HG02973 (cell line): ENCODE measurements at regions not wholly inside any gene's neighbourhood (a gene's known extent, or its start where the extent isn't known, plus 50 kb on each side); places are given as distances from the start of the nearest gene placed in this dataset.

ENCODE experiments used
- ATAC-seq: cut with Tn5 transposase; IDR thresholded peaks from one replicate; pipeline ENCODE4 v1.9.1; 2021; ENCODE audit warnings: moderate library complexity; ENCODE audit not compliant: unreplicated experiment

DNA sequence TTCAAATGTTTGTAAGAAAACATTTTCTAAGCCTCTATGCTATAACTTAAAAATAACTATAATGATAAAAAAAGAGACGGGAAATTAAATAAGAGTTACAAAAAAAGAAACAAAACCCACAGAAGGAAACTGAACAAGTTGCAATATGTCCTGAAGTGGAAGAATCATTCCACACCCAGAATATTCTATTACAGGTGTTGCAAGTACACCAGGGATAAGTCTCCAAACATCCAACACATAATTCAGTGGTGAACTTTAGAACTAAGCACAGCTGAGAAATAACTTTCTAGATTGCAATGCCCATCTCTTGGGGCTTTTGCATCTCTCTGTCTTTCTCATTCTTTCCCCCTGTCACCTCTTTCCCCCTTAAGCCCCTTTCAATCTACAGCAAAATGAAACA, 325.2 kb downstream of the BRINP1 start:
- no peak for ATAC-seq

DNA sequence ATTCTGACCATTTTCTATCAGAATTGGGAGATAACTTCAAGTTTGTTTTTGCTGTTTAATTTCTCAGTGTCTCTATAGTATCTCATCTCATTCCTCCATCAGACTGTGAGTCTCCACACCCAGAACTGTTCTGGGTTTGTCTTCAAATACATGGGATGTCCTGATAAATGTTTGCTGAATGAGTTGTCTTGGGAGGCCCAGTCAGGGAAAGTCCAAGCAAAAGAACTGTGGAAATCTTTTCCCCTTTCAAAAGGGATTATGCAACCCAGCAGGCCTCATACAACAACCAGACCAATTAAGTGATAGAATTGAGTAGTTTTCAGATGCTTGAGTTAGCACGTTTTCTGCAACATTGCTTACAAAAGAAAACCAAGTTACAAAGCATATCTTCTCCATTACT, 324.4 kb downstream of the BRINP1 start:
- ATAC-seq: no peak

DNA sequence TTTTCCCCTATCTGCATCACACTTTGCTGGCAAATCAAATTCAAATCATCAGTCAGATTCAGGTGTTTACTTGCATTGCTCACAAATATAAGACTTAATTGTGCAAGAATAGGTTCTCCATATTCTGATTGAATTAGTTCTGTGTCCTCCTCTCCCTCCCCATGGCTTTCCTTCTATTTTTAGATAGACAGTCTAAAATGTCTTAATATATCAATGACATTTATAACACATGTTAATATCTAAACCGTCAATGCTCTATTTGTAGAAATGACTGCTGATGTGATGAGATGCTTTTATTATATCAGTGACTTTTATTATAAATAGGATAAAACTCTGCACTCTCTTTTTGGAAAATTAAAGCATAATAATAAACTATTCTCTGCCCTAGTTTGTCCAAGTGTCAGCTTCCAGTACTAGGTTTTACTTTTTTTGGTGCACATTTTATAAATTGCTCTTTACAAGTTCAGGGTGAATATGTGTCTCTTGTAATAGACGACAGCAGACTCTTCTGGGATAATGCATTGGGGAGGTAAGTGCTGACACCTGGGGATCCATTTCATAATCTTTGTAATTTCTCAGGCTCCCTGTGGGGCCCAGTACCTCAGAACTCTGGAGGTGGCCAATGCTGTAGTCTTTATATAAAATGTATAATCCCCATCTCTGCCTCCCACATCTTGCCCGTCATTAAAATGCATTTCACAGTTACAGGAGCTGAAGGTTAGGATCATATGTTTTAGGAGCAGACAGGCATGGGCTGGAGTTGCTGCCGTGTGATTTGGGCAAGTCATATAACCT, 321.5 kb downstream of the BRINP1 start:
- ATAC-seq: no peak

DNA sequence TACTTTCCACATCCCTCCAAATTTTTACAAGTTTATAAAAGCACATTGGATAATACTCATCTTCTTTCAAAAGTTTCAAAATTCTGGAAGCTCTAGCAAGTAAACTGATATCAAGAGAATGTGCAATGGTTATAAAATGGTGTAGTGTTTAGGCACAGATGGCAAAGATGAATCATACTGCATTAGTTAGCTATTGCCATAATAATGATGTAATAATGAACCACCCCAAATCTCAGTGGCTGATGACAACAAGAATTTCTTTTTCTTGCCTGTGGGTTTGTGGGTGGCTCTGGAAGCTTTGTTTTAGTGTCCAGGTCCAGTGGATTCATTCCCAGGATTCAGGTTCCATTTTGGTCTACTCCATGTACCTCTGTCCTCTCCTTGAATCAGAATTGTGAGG, 319.0 kb downstream of the BRINP1 start:
- ATAC-seq: no peak

DNA sequence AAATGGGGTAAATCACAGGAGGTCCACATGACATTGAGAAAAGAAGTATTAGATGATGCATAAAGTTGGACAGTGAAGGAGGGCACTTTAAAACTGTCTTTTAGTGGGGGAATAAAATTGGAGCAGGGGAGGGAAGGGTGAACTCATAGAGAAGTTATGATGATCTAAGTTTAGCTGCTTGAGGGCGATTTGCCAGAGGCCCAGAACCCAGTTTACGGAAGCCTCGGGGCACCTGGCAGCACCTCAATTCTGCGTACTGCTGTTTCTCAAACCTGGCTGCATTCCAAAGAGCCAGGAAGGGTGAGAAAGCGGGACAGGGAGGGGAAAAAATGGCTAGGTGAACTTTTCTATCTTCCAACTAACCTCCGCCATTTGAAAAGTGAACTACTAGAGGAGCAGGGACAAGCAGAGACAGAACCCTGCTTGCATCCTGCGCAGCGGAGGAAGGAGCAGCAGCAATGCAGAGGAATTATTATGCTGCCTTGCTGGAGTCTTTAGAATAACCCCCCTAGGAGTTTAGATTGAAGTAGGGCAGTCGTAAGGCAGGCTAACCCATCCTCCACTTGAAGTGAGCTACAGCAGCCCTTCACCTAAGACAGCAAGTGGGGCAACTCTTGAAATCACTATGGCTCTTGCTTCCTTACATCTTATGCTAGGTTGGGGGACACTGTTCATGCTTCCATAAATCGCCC, 316.8 kb downstream of the BRINP1 start:
- ATAC-seq: no peak

DNA sequence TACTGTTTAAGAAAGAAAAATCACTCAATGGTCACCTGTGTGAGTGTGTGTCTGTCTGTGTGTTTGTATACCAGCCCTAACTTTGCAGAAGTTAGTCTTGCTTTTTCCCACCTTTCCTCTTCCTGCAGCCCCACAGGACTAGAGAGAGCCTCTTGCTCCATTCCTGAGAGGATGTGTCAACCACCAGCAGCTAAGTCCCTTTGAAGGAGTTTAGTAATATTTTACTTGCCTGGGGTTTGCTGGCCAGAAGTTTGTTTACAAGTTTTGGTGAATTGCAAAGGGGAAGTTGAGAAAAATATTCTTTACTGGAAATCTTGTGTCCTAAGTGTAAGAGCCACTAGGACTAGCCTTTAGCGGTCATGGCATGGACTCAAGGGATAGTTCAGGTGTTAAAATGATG, 316.2 kb downstream of the BRINP1 start:
- ATAC-seq: no peak

DNA sequence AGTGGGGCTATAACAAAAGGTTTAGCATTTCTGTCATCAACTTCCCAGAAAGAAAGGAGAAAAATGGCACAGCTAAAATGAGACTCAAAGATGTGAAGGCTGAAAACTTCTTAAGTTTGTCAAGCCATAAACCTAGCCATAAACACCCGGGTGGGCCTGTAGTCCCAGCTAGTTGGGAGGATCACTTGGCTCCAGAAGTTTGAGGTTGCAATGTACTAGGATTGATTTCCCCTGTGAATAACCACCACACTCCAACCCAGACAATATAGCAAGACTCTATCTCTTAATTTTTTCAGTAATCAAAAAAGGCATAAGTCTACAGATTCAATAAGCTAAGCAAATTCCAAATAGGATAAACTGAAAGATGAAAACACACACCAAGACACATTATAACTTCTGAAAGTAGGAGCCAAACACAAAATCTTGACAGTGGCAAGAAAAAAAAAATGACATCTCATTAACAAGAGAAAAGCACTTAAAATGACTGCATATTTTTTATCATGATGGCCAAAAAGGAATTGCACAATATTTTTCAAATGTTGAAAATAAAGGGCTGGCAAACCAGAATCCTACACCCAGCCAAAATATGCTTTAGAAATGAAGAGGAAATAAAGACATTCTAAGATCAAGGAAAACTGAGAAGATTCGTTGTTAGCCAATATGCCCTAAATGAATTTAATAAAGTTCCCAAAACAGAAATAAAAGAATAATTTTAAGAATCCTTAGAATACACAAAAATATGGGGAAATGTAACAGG, 308.4 kb downstream of the BRINP1 start:
- no peak for ATAC-seq

DNA sequence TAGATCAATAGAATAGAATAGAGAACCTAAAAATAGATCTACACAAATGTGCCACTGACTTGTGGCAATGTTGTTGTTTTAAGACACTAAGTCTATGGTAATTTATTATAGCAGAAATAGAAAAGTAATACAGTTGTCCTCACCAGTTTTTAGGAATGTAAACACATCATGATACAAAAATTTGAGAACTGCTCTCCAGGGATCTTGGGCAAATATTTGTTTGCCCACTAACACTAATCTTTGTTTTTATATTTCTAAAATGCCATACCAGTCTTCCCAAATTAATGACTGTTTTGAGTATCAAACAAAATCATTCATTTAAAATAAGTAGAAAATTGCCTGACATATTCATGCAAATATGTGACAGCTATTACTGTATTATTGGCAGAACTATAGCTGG, 297.6 kb downstream of the BRINP1 start:
- ATAC-seq: no peak

DNA sequence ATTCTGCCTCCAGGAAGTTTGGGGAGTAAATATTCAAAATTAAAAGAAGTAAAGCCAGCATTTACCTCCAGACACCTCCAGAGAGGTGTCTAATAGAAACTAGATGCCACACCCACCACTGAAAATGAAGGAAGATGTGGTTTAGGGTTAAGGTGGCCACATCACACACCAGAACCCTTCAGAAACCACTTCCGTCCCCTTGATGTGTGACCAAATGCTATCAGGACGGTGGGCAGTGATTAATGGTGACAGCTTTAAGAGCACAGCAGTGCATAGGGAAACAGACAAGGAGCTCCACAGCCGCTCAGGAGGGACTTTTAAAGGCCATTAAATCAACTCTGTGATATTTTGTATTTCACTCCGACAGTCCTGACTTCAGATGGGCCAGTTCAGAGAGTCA, 295.2 kb downstream of the BRINP1 start:
- ATAC-seq: no peak

DNA sequence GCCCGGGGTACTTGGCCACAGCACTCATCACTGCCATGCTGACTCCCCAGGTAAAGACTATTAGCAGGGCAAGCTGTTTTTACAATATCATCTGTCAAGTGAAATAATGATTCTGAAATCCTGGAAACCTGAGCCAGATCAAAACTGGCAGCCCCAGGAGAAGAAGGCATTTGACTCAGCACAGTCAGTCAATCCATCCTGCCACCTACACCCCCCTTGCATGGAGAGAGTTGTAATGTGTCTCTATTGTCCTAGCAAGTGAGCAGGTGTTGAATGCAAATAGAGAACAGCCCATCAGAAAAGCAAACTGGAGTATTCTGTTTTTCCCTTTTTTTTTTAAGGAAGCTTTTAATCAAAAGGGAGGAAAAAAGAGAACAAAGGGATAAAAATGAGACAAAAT, 291.2 kb downstream of the BRINP1 start:
- ATAC-seq: no peak

DNA sequence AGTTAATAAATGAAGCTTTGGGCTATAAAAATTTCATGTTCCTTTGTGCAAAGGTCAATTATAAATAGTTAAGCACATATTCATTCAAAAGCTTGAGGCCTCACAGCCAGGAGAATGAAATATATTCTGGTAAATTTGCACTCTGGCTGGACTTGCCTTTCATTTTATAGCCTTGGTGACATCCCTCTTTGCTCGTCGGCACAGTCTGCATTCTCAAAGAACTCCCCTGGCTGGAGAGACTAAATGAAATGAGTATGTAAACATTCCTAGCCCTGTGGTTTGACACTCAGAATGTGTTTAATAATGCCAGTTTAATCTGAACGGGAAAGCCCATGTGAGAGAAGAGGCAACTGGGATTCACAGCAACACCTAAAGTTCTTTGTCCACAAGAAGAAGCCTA, 285.6 kb downstream of the BRINP1 start:
- no peak for ATAC-seq

DNA sequence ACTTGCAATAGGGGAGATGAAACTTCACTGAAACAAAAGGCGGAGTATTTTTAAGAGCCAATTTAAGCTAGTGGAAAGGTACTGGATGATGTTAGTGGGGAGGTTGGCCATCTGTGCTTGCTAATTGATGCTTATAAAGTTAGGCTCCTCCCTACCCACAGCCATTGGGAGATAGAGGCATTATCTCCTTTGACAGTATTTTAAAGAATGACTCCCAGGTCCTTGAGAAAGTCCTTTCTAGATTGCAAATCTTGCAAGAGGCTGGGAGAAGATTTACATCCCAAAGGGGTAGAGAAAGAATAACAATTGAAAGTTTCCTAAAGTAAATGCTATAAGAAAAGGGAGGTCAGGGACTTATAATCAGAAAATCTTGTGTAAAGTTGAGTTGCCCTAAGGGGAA, 282.6 kb downstream of the BRINP1 start:
- no peak for ATAC-seq

DNA sequence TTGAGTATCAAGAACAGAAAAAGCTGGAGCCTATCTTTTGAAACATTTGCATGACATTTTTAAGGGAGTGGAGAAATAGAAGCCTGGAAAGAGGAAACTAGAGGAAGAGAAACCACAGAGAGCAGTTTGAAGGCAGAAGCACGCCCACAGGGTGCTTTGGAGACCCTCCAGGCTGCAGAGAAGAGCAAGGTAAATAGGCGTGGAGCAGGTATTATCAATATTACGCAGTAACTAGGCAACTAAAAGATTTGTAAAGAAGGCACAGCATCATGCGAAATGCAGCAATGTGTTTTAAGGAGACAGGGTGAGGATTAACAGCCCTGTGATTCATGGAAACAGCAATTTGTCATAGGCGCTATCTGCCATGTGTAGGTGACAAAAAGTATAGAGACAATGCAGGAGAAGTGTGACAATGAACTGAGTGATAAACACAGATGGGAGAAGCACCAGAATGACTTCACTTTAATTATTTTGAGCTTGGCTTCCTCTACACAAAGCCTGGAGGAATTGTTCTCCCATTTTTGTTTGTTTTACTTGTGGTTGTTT, 281.2 kb downstream of the BRINP1 start:
- no peak for ATAC-seq

DNA sequence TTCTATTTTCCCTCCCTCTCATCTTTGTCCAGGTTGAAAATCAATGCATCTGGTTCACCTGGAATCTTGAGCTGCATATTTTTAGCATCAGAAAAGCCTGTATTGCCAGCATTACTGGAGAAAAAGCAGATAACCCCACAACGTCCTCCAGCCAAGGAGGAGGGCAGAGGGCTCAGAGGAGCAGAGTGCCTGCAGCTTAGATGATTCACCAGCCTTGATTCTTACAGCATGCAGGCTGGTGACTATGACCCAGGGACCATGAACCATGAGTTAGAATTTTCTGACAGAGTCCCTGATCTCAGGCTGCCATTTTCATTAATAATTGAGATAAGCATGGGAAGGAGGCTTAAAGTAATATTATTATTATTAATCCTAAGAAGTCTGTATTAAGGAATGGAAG, 278.2 kb downstream of the BRINP1 start:
- ATAC-seq: no peak

DNA sequence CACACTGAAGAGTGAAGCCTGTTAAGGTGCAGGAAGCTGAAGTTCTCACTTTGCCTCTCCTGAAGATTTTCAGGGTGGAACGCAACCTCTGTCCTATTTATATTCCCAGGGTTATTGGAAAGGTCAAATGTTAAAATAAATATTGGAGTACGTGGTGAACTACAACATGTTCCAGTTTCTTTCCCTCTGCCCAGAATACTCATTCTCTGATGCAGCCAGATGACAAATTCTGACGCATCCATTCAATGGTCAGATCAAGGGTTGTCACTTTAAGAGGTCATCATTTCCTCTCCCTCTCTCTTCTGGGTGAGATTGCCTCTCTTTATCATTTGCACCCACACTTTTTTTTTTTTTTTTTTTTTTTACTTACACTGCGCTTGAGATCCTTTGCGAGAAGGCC, 277.1 kb downstream of the BRINP1 start:
- ATAC-seq: no peak

DNA sequence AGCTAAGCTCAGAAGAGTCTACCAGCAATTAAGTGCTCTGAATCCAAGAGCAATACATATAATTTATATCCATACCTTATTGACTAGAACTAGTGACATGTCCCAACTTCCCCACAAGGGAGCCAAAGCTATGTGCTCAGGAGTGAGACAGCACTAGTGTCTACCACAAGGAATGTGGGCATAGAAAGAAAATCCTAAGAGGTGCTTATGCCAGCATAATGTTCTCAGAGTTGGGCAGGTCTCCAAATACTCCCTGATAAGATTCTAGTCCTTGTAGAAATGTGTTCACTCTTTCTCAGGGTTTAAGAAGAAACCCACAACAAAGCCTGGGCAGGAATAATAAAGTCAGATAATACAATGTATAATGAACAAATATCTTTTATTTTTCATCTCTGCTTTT, 275.1 kb downstream of the BRINP1 start:
- no peak for ATAC-seq

DNA sequence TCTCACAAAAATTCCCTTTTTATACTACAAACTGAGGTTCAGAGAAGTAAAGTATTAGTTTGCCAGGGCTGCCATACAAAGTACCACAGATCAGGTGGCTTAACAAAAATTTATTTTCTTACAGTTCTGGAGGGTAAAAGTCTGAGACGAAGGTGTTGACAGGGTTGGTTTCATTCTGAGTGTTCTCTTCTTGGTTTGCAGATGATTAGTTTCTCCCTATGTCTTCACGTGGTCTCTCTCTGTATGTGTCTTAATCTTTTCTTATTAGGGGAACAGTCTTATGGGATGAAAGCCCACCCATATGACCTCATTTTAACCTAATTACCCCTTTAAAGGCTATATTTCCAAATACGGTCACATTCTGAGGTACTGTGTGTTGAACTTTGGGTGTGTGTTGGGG, 274.2 kb downstream of the BRINP1 start:
- no peak for ATAC-seq

DNA sequence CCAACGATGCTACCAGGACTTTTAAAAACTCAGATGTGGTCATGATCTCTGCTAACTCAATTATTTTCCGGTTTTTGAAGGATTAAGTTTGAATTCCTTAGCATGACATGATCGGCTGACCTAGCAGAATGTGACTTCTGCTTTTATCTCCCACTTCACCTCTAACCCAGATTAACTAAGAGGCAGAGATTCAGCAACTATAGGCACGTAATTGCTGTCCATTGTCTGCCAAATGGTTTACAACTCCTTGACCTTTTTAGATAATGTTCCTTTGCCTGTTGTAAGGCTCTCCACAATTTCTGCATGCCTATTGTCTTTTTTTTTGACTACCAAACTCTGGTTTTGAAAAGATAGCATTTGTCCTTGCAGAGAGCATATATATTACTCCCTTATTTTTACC, 268.2 kb downstream of the BRINP1 start:
- ATAC-seq: no peak

DNA sequence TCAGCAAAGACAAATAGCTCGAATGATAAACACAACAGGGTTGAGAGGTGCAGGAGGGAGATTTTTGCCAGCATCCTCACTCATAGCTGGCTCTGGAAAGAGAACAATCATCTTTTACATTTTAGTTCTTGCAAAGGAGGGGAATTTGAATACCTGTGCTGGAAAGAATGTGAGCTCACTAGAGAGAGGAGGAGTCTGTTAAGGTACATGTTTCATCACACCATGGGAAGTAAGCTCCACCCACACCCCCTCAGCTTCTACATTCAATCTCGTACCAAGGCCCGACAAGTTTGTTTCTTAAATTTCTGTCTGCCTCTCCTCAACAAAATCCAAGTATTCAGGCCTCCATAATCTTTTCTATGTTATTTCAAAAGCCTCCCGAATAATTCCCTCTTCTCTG, 254.6 kb downstream of the BRINP1 start:
- no peak for ATAC-seq
